Renal cortical epithelial cell (primary cell): ENCODE measurements at regions not wholly inside any gene's neighbourhood (a gene's known extent, or its start where the extent isn't known, plus 50 kb on each side); places are given as distances from the start of the nearest gene placed in this dataset.

Experiments used
- DNase-seq: peaks from one replicate; pipeline ENCODE4 v3.0.0-alpha.2; 2011; ENCODE audit warnings: low read depth

DNA sequence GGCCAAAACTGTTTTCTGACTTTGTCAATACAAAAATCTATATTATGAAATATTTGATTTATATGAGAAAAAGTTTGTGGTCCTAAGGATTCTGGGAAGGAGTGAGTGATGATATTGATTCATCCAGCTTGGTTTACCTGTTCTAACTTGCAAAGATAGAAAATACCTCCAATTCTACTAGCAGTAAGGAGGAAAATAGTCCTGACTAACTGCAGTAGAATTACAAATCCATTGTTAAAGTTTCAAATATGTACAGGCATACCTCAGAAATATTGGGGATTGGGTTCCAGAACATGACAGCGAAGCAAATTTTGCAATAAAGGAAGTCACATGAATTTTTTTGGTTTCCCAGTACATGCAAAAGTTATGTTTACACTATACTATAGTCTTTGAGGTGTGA lies 158.8 kb upstream of the CYRIA start:
- DNase-seq = no peak

DNA sequence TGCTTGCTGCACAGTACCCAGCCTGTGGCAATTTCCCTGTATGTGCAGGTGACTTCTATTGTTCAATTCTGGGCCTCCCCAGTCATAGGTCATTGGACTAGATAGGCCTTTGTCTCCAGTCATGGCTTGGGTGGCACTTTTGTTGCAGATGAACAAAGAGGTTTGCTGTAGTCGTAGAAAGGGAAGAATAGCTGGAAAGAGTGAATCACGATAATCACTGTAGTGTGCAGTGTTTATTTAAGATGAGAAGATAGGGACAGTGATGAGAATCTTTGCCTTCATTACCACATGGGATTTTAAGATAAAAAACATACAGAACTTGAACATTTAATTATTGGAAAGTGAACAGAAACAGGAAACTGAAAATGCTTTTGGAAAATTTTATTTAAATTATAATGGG lies 156.1 kb upstream of the CYRIA start:
- DNase-seq = no peak

DNA sequence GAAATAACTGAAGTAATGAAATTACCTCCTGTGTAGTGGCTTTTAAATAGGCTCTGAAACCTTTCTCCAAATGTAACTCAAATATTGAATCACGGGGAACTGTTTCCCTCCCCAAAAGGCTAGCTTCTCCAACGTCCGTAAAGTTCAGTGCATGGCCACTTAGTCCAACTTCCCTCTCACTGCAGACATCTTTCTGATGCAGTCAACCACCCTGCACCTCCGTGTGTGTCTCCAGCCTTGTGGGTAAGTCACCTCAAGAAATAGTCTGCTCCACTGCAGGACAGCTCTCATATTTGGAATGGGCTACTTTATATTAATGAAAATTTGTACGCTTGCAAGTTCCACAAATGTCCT lies 152.5 kb upstream of the CYRIA start:
- no peak for DNase-seq

DNA sequence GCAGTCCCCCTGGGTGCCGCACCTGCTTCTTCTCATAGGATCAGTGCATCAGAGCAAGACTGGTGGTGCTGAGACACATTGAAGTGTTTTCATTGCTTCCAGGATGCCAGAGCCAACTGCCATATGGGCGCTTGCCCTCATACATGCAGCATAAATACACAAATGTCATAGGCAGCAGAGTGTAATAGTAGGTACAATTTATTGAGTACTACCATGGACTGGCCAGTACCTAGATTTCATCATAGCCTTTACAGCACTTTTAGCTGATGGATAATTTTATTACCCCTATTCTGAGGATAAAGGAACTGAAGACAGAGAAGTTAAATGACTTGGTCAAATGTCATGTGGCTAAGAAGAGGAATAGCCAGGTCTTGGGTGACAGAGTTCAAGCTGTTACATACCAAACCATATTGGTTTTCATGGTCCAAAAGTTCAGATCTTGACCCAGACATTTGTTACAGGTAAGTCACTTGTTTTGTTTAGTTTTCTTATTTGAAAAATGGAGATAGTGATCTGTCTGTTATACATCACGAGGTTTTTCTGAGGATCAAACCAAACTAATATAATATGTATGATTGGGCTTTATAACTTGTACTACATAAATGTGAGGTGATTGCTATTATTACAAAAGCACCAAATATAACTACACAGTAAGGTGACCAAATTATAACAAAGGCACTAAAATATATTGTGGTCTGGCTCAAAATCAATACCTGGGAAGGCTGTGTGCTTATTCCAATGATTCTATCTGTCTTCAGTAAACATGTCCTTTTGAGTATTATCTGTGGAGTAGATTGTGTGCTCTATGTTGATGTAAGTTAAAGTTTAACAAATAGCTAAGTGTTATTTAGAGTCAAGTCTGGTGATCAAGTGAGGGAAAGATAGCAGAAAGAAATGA lies 151.9 kb upstream of the CYRIA start:
- DNase-seq = no peak

DNA sequence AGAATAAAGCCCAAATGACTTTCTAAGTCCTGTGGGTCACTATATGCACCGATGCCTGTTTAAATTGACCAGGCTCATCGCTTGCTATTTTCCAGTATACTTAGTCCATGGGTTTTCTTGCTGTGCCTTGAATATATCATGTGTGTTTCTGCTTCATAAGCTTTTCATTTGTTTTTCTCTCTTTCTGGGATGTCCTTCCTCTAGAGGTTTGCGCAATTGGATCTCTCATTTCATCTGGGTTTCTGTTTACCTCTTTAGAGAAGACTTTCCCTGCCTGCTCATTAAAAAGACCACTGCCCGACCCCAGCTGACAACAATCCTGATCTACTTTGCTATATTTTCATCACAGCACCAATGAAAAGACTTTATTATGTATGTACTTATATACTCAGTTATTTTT lies 150.9 kb upstream of the CYRIA start:
- DNase-seq = no peak

DNA sequence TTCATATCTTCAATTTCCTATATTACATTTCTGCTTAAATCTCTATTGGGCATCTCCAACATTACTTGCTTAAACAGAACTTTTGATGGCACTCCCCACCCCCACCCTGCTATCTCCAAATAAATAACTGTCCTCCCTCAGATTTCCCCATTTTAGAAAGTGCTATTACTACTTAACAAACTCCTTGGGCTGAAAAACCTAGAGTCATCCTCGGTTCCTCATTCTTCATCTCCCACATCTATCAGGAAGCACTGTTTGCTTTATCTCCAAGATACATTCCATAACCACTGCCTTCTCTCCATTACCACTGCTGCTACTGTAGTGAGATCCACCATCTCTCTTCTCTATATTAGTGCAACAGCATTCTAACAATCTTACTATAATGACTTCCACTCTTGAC lies 150.4 kb upstream of the CYRIA start:
- DNase-seq = no peak

DNA sequence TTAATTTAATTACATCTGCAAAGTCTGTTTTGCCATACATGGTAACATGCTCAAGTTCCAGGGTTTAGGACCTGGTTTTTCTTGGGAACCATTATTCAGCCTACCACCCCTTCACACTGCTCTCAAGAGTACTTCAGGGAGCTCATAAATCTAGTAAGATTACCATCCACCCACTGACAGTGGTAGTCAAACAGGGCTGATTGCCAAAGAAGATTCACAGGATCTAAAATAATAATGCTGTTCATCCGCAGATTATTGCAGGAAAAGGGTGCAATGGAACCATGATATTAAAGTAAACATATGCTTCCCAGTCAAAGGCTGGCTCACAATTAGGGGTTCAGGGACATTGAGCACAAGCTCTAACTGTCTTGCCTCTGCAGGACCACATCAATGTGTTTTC lies 148.0 kb upstream of the CYRIA start:
- no peak for DNase-seq

DNA sequence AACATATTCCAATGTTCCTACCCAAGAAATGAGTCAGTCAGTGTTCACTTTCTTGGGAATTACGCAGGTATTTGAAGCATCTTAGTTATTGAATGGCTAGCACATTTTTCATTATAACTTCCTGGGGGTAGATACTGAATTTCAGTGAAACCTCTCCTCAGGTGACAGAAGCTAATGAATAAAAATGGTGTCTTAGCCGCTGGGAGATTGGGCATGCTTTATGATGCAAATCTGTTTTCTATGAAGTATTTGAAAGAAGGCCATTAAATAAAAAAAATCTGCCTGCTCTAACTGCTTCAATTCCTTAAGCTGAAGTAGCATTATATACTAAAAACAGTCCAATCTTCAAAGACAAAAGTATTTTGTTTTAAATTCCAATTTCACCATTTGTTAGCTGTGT lies 132.8 kb upstream of the CYRIA start:
- DNase-seq = peak; percentile 18

DNA sequence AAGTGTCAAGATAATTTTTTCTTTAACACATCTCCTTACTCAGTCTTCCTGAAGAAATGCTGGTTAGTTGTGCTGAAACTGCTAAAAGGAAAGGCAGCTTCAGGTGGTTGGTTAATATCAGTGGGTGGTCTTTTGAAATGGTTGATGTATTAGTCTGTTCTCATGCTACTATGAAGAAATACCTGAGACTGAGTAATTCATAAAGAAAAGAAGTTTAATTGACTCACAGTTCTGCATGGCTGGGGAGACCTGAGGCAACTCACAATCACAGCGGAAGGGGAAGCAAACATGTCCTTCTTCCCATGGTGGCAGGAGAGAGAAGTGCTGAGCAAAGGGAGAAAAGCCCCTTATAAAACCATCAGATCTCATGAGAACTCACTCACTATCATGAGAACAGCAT lies 125.9 kb upstream of the CYRIA start:
- peak; percentile 74 for DNase-seq

DNA sequence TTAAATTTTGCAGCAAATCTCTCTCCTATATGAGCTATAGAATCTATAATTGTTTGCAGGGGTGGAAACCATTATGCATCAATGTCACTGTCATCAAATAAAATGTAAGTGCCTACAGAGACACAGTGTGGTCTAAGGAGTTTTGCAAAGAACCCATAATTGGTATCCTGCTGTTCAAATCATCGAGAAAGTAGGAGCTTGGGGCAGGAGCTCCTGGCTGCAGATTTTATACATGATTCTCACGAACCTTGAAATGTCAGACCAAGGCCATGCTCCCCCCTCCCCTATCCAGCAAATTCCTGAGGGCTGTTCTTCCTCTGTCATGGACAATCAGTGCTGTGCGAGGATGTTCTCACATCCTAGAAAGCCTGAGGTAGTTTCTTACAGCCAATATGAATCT lies 119.5 kb upstream of the CYRIA start:
- no peak for DNase-seq

DNA sequence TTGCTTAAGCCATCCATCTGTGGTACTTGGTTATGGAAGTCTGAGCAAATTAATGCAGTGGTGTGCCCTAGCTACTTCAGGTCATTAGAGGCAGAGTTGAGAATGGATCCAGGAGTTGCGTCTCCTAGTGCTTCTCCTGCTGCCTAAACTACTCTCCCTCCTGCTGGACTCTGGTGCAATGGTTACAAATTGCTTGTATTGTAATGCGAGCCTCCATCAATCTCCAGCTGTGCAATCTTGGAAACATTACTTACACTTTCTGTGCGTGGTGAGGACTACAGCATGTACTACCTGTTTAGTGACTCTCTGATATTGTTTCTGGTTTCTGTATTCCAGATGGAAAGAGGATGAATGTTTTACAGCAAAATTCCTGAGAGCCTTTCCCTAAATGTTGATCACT lies 119.0 kb upstream of the CYRIA start:
- DNase-seq = no peak

DNA sequence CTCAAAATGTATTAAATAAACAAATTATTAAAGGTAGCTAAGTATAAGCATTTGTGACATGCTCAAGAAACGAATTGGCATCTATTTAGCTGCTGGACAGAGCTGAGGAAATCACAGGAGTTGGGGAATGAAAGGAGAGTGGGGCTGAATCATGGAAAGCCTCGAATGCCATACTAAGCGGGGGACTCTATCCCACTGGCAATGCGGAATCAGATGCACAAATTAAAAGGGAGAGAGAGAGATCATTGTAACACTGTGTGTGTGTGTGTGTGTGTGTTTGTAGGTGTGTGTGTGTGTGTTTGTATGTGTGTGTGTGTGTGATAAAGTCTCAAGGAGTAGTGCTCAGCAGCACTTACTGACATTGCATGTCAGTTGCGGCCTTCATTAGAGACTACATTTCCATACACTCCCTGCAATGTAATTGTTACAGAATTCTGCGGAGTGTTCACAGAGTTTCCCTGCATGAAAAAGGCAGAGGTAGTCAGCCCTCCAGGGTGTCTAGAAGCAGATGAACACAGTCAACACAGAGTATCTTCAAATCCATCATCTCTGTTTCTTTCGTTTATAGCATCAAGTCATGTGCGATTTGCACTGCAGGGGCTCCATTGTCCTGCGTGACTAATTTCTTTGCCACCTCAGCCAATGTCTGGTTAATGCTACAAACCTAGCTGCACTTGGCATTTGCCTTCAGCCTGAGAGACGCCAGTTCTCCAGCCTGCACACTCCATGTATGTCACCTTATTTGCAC lies 111.7 kb upstream of the CYRIA start:
- no peak for DNase-seq

DNA sequence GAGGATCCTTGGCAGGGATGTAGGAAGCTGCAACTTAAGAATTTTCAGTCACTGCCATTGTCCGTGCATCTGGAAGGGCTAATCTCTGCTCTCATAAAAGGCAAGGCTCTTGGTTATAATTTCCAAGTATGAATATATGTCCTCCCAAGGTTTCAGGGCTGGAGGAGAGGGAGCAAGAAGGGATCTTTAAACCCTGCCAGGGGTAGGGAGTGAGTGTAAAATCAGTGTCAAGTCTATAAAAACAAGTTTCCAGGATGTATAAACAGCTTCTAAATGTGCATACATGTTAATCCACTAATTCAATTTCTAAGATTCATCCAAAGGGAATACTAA lies 110.2 kb upstream of the CYRIA start:
- no peak for DNase-seq

DNA sequence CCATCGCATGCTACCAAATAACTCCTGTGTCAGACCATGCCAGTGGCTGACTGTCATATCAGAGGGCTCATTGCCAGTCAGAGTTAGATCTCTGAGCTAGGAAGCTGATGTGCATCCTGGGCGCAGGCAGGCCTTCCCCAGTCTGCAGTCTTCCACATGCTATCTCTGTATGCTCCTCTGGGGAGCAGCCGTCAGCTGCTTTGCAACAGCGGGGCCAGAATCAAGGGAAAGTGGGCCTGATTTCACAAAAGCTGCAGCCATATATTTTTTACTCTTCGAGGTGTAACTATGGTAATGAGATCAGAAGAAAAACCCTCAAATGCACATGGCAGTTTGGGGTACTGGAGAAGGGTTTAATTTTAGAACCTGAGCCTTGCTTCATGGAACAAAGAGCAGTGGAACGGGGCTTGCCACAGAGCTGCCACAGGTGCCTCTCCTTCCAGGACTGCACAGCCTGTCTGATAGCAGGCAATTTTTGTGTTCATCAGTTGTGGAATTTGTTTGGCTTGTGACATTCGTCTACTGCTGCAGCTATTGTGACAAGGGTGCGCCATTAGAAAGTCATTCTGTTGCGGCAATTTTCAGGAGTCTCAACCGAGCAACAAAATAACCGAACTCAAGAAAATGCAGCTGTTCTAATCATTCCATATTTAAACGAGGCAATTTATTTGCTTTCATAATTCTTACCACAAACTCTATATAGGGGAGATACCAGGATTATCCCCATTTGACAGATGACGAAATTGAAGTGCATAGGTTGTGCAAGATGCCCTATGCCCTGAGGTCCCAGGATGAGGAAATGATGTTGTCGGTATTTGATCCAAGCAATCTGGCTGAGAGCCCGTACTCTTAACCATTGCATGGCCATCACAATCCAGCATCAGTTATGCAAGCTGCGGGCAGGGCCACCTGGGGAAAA lies 109.6 kb upstream of the CYRIA start:
- DNase-seq = peak; percentile 4

DNA sequence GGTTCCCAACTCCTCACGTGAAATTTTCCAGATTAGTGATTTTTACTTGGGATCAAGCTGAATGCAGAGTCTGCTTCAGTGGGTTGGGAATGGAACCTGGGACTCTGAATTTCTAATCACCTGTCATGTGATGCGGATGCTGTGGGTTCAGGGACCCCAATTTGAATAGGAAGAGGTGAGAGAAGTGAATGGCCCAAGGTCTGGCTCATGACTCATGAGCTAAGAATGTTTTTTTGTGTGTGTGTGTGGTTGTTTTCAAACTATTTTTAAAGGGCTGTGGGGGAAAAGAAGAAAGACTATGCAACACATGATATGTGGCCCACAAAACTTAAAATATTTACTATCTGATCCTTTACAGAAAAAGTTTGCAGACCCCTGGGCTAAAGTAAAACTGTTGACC lies 108.5 kb upstream of the CYRIA start:
- peak; percentile 48 for DNase-seq

DNA sequence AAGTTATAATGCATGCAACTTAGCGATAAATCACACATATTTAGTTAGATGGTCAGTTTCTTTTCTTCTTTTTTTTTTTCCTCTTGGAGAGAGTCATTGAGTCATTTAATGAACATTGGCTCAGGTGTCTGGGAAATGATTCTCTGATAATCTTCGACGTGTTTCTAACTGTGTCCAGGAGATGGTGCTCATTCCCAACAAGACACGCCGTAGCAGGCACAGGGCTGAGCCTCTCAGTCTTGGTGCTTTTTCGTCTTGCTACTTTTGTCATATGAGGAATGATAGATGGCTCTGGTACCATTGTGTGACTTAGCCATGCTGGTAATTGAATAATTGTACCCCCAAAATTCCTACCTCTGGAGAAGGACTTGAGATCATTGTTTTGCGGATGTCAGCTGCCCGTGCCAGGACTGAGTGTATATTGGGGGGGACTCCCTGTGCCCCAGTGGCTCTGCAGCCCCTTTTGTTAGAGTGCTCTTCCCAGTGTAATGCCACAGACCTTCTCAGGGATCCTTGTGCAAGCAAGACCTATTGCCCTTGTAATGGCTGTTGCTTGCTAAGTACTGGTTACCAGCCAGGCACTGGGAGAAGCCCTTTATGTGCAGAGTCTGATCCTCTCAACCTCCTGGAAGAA lies 107.6 kb upstream of the CYRIA start:
- peak; percentile 50 for DNase-seq

DNA sequence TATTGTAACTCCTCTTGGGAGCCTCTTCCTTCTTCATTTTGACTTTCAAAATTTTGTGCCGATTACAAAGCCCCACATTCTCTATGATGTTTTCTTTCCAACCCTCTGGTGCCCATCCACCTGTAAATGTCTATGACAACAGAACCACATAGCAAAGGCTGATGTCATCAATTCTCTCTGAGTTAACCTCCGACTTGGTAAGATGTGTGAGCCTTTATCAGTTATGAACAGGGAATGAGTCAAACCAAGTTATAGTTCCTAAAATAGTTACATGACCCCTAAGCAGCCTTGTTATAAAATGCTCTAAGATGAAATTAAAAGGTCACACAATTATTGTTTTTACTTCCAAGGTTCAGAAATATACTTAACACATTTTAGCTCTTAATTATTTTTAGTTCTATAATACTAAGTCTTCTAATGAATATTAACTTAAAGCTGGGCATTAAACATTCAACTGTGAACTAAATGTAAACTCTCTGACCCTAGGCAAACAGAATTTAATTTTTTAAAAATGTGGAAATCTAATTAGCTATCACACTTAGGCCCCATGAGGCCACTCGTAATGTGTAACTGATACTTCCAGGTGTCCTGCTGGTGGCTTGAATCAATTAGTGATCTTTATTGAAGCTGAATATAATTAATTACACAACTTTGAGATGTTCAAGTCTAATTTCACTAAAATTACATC lies 102.3 kb upstream of the CYRIA start:
- DNase-seq = no peak

DNA sequence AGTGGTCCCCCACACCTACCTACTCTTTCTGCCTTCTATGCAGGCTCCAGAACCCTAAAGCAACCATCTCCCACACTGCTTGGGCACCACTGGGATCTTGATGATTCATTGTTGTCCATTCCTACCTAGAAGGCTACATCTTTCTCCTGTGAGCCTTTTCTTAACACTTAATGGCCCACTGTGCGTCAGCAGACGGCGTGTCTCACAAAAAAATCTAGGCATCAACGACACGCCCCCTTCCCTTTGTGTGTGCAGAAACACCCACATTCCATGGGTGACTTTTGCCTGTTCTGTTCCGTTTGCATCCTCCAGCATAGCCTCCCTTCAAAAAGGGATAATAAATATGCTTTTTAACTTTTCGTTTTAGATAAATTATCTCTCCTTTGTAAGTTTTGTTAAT lies 99.7 kb upstream of the CYRIA start:
- DNase-seq = no peak

DNA sequence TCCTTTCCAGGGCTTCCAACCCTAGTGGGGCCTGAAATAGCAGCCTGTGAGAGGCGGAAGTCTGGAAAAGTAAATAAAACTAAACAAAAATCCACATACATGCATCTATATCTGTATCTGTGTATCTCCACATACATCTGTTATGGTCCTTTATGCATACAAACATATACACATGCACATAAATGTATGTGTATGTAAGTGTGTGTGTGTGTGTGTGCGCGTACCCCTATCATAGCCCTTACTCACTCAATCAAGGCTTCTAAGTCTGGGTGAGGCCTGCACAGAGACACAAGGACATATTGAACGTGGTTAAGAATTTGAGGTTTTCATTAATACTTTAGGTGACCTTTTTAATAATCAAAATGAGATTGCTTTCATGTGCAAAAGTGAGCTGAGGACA lies 98.9 kb upstream of the CYRIA start:
- DNase-seq = no peak

DNA sequence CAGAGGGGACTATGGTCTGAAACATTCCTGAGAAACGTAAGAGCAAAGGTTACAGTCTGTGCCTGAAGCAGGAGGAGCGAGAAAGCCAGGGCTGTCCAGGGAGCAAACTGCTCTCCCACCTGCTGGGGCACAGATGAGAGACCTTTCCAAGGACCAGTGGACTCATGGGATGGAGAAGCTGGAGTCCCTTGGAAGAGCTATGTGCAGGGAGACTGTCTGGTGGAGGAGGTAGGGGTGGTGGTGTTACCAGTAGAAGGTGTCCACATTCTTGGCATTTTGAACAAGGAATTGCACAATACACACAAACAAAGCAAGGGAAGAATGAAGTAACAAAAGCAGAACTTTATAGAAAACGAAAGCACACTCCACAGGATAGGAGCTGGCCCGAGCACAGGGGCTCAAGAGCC lies 97.9 kb upstream of the CYRIA start:
- DNase-seq = peak; percentile 62

DNA sequence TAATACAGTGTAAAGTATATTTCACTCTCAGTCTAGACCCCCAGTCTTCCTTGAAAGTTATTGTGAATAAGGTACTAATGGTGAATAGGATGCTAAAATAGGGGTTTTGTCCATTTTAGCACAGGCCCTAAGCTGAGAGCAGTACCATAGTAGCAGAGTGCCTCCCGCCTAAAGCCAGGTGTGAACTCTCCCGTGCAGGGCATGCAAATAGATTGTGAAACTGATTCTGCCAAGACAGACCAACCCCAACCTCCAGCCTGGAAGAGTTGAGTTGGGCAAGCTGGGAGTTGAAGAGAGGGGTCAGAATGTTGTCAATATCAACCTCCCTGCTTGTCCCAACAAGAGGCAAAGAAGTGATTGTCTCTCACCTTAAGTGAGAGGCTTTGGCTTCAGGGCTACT lies 97.4 kb upstream of the CYRIA start:
- no peak for DNase-seq
